GM23338 (cell line): ENCODE measurements at regions not wholly inside any gene's neighbourhood (a gene's known extent, or its start where the extent isn't known, plus 50 kb on each side); places are given as distances from the start of the nearest gene placed in this dataset.

Source experiments
- CTCF ChIP-seq, 2 experiments: fragments of 200-600 bp in 1 of 2; sonication (generic) in 1 of 2; conservative IDR thresholded peaks; 2 replicates each; pipeline versions ENCODE4 v1.5.1 to v1.6.1; 2016 to 2017; ENCODE audit warnings: antibody characterized with exemption in 2 of 2, low read depth in 2 of 2, mild to moderate bottlenecking in 2 of 2, moderate library complexity in 1 of 2
- ZNF114 ChIP-seq: fragments of 250-450 bp; sonication (Bioruptor Pico); IDR thresholded peaks from 2 replicates; pipeline ENCODE4 v1.5.0; 2020; ENCODE audit warnings: mild to moderate bottlenecking, moderate library complexity

- TF ChIP-seq CTCF (conservative IDR thresholded peaks at IDR 0.05; ENCODE audit: low read depth in 2 of 2) (no peak), ZNF114 (no peak)
Observed at GRCh38 chr20:60725311-60725906, 526.7 kb upstream of the CDH4 start.
